GM19372 (cell line): ENCODE measurements at regions not wholly inside any gene's neighbourhood (a gene's known extent, or its start where the extent isn't known, plus 50 kb on each side); places are given as distances from the start of the nearest gene placed in this dataset.

Experiments
- ATAC-seq: cut with Tn5 transposase; IDR thresholded peaks from one replicate; pipeline ENCODE4 v1.9.1; 2021; ENCODE audit warnings: mild to moderate bottlenecking, low read depth, moderate library complexity; ENCODE audit not compliant: unreplicated experiment

DNA sequence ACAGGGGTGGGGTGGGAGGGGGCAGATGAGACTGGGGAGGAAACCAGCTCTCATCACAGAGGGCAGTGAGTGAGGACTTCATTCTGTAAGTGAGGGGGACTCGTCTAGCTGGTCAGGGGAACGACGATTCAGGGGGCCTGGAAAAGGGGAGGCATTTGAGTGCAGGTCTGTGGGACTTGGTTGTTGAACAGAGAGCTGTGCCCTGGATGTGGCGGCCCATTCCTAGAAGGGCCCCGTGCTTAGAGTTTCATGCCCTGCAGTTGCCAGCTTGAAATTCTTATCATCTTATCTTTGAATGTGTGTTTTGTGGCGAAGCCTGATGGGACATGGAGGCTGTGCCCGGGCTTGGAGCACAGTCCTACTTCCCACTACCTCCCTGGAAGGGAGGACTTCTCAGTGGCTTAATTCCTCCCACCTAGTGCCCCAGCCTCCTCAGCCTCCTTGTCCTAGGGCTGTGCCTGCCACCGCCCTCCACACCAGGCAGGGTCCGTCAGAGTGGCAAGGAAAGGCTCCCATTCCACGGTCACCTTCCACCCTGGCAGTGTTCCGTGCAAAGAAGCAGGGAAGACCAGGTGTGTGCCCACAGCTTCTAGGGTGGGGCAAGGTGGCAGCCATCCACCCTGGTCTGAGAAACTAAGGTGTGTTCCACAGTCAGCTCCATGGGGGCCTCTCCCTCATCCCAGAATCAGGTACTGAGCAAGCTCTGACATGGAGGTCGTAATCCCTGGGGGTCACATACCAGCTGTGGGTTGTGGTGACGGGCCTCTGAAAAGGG lies 59.7 kb upstream of the LMO1 start:
- no peak for ATAC-seq

GRCh38 chr11:8321876-8322275 lies 58.2 kb upstream of the LMO1 start:
- ATAC-seq: no peak

DNA sequence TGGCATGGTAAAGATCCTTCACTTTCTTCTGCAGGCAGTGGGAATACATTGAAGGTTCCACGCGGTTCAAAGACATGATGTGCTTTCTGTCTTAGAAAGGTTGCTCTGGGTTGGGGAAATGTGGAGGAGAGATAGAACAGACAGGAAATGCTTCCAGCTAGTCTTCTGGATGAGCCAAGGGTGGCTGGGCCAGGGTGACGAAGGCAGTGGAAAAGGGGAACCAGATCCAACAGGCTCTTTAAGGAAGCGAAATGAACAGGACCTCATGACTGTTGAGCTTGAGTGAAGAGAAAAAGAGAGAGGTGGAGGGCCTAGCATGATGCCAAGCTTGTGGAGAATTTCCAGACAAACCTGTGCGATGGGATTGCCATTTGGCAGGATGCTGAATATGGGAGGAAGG lies 56.4 kb upstream of the LMO1 start:
- ATAC-seq: no peak

DNA sequence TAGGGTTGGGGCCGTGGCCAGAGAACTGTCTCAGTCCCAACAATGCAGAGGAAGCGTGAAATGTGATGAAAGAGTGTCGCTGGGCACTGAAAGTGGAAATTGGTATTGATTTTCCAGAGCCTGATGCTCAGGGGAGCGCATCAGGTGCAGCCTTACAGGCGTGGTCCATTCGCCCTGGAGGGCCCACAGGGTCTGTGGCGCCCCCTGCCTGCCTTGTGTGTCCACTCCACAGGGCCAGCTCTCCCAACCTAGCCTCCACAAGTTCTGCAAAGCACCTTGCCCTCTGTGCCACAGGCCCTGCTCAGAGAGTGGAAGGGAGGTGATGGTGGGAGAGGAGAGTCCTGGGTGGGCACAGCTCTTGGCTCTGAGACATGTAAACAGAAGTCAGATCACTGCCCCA lies 54.9 kb upstream of the LMO1 start:
- ATAC-seq: no peak

GRCh38 chr11:8317159-8317558 lies 53.5 kb upstream of the LMO1 start:
- ATAC-seq: no peak

GRCh38 chr11:8315954-8316353 lies 52.3 kb upstream of the LMO1 start:
- no peak for ATAC-seq

DNA sequence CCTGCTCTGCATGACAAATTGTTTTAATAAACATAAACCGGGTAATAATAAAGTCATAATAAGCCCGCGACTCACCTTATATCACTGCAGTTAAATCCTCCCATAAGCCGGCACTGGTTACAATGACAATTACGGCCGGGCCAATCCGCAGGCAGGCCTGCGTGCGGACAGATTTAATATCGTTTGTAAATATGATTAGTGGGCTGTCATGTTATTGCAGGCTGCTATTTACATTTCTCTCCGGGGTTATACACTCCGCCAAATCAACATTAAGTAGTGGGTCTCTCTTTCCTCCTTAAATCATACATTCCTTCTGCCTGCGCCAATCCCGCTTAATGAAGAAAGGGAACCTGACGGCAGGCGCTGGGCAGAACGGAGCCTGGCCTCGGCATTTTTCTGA lies 51.8 kb upstream of the LMO1 start:
- ATAC-seq: no peak

DNA sequence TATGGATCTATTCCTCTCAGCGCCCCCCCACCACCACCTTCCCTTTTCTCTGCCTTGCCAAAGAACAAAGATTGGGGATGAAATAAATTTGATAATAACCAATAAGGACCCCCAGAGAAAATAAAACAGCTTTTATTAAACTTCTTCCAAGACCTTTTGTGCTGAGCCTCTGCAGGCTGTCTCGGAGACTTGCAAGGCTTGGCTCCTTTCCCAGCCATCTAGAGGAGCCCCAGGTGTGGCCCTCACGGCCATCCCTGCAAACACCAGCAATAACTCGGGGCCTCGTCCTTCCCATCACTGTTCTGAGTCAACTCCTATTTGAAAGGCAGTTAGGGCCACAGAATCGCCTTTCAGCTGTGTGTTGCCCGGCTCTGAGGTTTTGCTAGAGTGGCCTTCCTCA lies 51.2 kb upstream of the LMO1 start:
- no peak for ATAC-seq

DNA sequence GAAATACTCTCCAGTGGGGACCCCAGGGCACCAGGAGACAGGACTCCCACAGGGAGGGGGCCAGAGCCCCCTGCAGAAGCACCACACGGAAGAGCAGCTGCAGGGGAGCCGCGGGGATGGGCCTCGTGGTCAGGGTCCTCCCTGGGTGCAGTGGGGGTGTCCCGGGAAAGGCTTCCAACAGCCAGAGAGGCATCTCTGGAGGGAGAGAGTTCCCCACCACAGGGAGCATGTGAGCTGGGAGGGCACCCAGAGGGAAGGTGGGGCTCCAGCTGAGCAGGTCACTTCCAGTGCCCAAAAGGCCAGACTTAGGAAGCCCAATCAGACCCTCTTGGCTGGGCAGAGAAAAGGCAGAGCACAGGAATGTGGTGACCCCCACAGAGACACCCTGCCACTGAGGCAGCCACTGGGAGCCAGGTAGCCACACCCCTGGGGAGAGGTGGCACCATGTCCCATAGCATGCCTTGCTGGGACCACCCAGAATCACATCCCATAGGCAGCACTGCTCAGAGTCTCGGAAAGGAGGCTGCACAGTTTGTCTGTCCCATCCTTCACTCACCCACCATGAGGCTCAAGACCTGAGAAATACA lies 49.9 kb upstream of the LMO1 start:
- ATAC-seq: no peak
